ENCODE measurements at regions not wholly inside any gene's neighbourhood (a gene's known extent, or its start where the extent isn't known, plus 50 kb on each side); places are given as distances from the start of the nearest gene placed in this dataset.

DNA sequence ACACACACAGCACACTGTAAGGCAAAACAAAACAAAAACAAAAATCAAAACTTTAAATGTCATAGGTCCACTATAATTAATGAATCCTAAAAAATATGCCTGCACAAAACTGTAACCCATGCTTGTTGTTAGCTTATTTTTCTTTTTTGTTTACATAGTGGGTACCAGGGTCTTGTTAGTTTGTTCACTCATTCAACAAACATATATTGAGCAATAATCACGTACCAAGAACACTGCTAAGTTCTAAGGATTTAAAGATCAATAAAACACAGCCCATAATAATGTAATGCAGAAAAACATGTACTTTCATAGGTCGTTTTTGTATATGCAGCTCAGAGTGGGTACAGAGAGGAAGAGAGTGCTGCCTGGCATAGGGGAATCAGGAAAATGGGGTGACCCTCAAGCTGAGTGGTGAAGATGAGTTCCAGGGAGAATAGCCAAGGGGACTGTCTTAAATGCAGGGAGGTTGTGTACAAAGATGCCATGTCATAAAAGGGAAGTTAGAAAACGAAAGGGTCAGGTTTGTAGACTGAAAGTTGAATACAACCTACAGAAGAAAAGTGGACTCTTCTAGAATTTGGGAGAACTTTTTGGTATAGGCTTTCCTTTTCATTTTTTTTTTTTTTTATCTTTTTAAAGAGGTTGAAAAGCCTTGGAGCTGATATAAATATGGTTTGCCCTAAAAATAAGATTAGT lies 113.3 kb upstream of the TBX18 start:
- no peak for DNase-seq (ENCODE audit: low read depth)
- no peak overlapping the region for H3K4me3 ChIP-seq (ENCODE audit: low read depth, low read length)
- in situ Hi-C loops (cut with HindIII; ENCODE audit: low sequenced_read_pairs) = no loop called here
- TF ChIP-seq, protein P1, sequence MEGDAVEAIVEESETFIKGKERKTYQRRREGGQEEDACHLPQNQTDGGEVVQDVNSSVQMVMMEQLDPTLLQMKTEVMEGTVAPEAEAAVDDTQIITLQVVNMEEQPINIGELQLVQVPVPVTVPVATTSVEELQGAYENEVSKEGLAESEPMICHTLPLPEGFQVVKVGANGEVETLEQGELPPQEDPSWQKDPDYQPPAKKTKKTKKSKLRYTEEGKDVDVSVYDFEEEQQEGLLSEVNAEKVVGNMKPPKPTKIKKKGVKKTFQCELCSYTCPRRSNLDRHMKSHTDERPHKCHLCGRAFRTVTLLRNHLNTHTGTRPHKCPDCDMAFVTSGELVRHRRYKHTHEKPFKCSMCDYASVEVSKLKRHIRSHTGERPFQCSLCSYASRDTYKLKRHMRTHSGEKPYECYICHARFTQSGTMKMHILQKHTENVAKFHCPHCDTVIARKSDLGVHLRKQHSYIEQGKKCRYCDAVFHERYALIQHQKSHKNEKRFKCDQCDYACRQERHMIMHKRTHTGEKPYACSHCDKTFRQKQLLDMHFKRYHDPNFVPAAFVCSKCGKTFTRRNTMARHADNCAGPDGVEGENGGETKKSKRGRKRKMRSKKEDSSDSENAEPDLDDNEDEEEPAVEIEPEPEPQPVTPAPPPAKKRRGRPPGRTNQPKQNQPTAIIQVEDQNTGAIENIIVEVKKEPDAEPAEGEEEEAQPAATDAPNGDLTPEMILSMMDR (IDR thresholded peaks at IDR 0.05; ENCODE audit: low read depth, low read length, missing control alignments) = no peak

DNA sequence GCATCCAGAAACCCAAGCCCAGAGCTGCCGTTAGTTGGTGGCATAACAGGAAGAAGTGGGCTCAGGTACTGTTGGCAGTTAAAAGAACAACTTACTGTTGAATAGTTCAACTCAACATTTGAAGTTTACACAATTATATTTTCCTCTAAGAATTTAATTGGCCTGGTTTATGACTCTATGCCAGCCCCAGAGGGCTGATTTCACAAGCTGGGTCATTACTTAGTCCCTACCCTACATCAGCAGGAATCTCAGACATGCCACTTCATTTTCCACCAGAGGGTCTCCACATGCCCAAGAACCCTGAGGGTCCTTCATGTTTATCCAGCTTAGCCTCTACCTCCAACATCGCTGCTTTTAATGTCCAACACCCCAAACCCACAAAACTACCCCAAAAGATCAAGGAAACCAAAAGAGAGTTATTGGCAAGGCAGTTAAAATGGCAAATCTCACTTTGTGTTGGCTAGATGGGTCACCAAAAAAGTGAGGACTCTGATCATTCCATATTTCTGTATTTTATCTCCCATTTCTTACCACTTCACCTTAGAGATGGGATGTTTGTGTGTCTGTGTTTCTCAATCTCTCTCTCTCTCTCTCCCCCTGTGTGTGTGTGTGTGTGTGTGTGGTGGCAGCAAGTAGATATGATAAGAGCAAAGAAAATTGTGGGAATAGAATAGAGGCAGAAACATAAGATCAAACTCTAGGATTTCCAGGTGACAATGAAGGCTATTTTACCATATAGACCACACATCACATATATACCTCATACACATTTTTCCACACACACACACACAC lies 112.5 kb upstream of the TBX18 start:
- TF ChIP-seq, protein P1 (IDR thresholded peaks at IDR 0.05; ENCODE audit: low read depth, low read length, missing control alignments) = no peak
- DNase-seq (ENCODE audit: low read depth) = no peak
- no peak overlapping the region for H3K4me3 ChIP-seq (ENCODE audit: low read depth, low read length)
- in situ Hi-C loops (cut with HindIII; ENCODE audit: low sequenced_read_pairs) = no loop called here

DNA sequence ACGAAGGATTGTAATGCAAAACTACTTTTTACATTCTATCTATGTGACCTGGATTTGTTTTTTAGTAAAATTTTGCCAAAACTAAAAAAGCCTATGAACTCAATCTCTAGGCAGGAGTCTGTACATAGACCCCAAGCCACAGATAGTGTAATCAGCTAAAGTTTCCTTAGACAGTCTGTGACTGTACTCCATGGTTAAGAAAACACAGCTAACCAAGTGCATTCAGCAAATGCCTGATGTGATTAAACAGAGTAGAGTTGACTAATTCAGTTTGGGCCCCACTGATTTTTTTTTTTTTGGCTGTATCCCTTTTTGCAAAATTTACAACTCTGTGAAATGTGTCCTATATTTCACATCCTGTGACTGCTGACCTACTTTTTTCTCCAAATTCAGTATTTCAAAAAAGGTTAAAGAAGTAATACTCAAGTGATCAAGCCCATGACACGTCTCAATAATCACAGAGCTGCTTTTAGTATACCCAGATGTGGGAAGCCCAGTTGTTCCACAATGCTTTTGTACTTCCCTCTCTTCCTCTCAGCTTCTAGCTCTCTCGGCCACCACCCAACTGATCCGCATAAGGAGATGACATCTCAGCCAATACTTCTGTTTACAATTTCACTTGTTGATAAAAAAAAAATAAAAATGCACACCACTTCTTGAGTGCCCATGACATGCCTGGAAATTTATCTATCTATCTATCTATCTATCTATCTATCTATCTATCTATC lies 108.8 kb upstream of the TBX18 start:
- no peak overlapping the region for H3K4me3 ChIP-seq (ENCODE audit: low read depth, low read length)
- TF ChIP-seq, protein P1 (IDR thresholded peaks at IDR 0.05; ENCODE audit: low read depth, low read length, missing control alignments) = no peak
- no peak for DNase-seq (ENCODE audit: low read depth)
- in situ Hi-C loops (cut with HindIII; ENCODE audit: low sequenced_read_pairs) = no loop called here

DNA sequence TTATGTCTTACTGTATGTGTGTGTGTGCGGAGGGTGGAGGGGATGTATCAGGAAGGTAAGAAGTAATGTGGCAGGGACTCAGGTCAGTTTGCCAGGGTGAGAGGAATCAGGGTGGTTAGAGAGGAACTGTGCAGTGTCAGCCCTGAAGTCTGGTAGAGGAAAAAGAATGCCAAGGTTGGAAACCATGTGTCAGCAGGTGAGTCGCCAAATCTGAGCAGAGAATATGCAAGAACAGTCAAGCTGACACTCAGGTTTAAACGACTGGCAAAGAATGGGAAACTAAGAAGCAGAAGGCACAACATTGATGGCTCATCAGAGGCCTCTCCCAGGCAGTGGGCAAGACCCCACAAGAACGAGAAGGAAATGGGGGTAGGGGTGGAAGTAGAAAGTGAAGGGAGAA lies 107.5 kb upstream of the TBX18 start:
- no peak for DNase-seq (ENCODE audit: low read depth)
- in situ Hi-C loops (cut with HindIII; ENCODE audit: low sequenced_read_pairs) = no loop called here
- H3K4me3 ChIP-seq (ENCODE audit: low read depth, low read length) = no peak overlapping the region
- TF ChIP-seq, protein P1 (IDR thresholded peaks at IDR 0.05; ENCODE audit: low read depth, low read length, missing control alignments) = no peak

DNA sequence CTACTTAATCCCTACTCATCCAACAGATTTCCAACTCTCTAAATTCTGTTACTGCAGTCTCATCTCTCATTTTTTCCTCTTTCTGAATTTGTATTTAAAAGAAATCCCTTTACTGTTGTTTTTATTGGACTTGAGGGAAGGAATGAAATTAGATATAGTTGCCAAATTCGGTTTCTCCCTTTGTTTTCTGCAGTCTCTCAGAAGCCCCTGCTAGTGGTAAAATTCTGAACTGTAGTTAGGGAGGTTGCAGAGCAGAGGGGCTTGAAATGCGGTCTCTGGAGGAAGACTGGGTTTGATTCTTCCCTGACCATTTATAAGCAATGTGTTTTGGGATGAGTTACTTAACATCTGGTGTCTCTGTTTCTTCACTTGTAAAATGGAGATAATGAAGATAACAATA lies 106.3 kb upstream of the TBX18 start:
- H3K4me3 ChIP-seq (ENCODE audit: low read depth, low read length) = no peak overlapping the region
- TF ChIP-seq, protein P1 (IDR thresholded peaks at IDR 0.05; ENCODE audit: low read depth, low read length, missing control alignments) = no peak
- DNase-seq (ENCODE audit: low read depth) = no peak
- in situ Hi-C loops (cut with HindIII; ENCODE audit: low sequenced_read_pairs) = no loop called here

DNA sequence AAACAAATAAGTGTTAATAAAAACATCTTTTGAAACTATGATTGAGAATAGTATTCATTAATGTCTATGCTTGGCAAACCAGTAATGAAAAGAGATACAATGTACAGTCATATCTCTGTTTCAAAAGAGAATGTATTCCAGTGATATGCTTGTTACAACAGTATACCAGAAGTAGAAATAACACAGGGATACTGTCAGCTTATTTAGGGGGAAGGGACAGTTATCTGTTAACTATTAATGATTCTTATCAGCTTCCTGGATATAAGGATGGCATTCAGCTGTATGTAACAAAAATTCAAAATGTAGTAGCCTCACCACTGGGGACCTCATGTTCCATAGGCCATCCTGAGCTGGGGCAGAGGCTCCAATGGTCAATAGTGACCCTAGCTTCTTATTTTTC lies 103.8 kb upstream of the TBX18 start:
- TF ChIP-seq, protein P1 (IDR thresholded peaks at IDR 0.05; ENCODE audit: low read depth, low read length, missing control alignments) = no peak
- in situ Hi-C loops (cut with HindIII; ENCODE audit: low sequenced_read_pairs) = no loop called here
- H3K4me3 ChIP-seq (ENCODE audit: low read depth, low read length) = no peak overlapping the region
- no peak for DNase-seq (ENCODE audit: low read depth)

Measured in astrocyte of the cerebellum (primary cell).